Aorta (tissue), 5 donors: ENCODE measurements at regions not wholly inside any gene's neighbourhood (a gene's known extent, or its start where the extent isn't known, plus 50 kb on each side); places are given as distances from the start of the nearest gene placed in this dataset.
"Not testable (repeated sequence)": the region's sequence is repeated elsewhere in the genome, so short reads cannot be mapped to it uniquely, and the experiment has no call there.

Experiments
- ATAC-seq: fragments of 200-7000 bp; cut with Tn5 transposase; one replicate; pipeline ENCODE4 v1.9.1; 2022; ENCODE audit warnings: moderate library complexity; ENCODE audit not compliant: low FRiP score
- DNase-seq, 2 donors: peaks; one replicate each; pipeline ENCODE4 v3.0.0-alpha.2; 2020
- H3K27ac ChIP-seq, 2 donors: one replicate each; pipeline ENCODE4 v1.5.1; 2013; ENCODE audit warnings: low read length in 2 of 2, mild to moderate bottlenecking in 2 of 2, moderate library complexity in 2 of 2, control low read depth in 1 of 2, inconsistent platforms in 1 of 2, low read depth in 1 of 2
- H3K27me3 ChIP-seq, 2 donors: one replicate each; pipeline ENCODE4 v1.6.1; 2013; ENCODE audit warnings: control low read depth in 1 of 2, low read length in 1 of 2, mild to moderate bottlenecking in 1 of 2, moderate library complexity in 1 of 2; ENCODE audit not compliant: insufficient read depth in 2 of 2, control insufficient read depth in 1 of 2
- H3K36me3 ChIP-seq, 2 donors: one replicate each; pipeline ENCODE4 v1.6.1; 2013; ENCODE audit warnings: control low read depth in 1 of 2, low read length in 1 of 2, mild to moderate bottlenecking in 1 of 2; ENCODE audit not compliant: insufficient read depth in 2 of 2, control insufficient read depth in 1 of 2
- H3K4me1 ChIP-seq, 2 donors: one replicate each; pipeline ENCODE4 v1.6.1; 2013; ENCODE audit warnings: low read length in 2 of 2, control low read depth in 1 of 2, mild to moderate bottlenecking in 1 of 2, moderate library complexity in 1 of 2; ENCODE audit not compliant: insufficient read depth in 2 of 2, control insufficient read depth in 1 of 2
- H3K4me3 ChIP-seq, 2 donors: one replicate each; pipeline ENCODE4 v1.5.1; 2013; ENCODE audit warnings: low read length in 2 of 2, control low read depth in 1 of 2, mild to moderate bottlenecking in 1 of 2
- H3K9me3 ChIP-seq: one replicate; pipeline ENCODE4 v1.6.1; 2013; ENCODE audit warnings: mild to moderate bottlenecking, low read length; ENCODE audit not compliant: control insufficient read depth
- WGBS, 2 donors: extraction: QIAGEN DNeasy Blood & Tissue Kit; methylation state at CpG; one replicate each; pipeline ENCODE4 v1.1.7; 2013; 5-methylcytosine and 5-hydroxymethylcytosine counted together
- intact Hi-C, 2 donors: fragments of 100-400 bp; cut with DNase I; formaldehyde crosslinking; loops; one replicate each; pipeline versions ENCODE4 v1.14.2 to v1.15.0; 2022
- donor health status: healthy with polysubstance abuse.
- donor health status: Bipolar disorder and iron deficiency.
- donor health status: DM: no; HTN: no; CAD: no.
- donor health status: DM: no; HTN: no; CAD: no.
- donor health status: DM: yes; HTN: yes; CAD: no.

DNA sequence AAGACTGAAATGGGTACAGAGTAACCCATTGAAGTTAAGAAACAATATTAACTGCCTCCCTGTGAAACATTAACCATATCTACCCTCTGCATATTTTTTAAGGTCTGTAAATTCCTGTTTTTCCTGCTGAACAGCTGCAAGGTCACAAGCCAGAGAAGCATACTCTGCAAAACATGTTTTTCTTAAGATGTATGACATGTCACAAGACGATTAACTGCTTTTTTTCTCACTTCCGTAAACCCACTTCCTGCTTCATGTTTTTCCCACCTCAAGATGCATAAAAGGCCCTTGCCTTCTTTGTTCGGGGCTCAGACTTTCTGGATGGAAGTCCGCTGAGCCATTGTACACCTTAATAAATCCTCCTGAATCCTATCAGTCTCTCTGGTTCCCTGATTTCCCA is 504.7 kb upstream of the MIS18BP1 start:
- no peaks in the 10 kb centered on the region for H3K36me3 ChIP-seq
- no peak overlapping the region for H3K4me3 ChIP-seq
- intact Hi-C loops: no loop called here
- ATAC-seq (no peak), DNase-seq (no peak)
- WGBS, 2 donors: 57 to 60% methylated on average over 4 of the region's 4 CpGs
- no peak overlapping the region for H3K27ac ChIP-seq
- H3K4me1 ChIP-seq: no peaks in the 10 kb centered on the region
- H3K27me3 ChIP-seq: no peaks in the 10 kb centered on the region
- peaks cover 4% of the 10 kb centered on the region for H3K9me3 ChIP-seq

DNA sequence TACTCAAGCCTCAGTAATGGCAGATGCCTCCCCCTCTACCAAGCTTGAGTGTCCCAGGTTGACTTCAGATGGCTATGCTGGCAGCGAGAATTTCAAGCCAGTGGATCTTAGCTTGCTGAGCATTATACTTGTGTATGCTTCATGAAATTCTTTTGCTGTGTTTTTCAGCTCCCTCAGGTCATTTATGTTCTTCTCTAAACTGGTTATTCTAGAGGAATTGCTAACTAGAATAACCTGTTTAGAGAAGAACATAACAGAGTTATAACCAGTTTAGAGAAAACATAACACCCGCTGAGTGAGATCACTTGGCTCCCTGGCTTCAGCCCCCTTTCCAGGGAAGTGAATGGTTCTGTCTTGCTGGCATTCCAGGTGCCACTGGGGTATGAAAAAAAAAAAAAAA is 503.4 kb upstream of the MIS18BP1 start:
- H3K4me3 ChIP-seq, ATAC-seq, H3K27ac ChIP-seq, intact Hi-C loops, H3K36me3 ChIP-seq, H3K4me1 ChIP-seq, DNase-seq, H3K9me3 ChIP-seq, H3K27me3 ChIP-seq: not testable (repeated sequence)
- 87 to 91% methylated on average over 2 of the region's 2 CpGs for WGBS, 2 donors

DNA sequence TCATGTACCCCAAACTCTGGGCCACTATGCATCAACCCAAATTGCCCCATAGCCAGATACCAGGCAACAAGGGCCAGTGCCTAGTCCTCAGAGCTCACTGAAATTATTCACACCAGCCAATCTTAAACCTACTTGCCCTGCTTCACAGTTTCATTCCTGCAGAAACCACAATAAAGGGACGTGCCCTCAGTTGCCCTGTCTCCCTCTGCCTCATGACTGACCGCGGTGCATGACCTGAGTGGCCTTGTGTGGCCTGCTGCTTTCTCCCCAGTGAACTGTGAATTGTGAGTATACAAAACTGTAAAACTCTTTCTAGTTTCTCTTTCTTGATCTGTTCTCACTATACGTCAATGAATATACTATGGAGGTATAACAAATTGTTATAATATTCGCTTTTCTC is 490.9 kb upstream of the MIS18BP1 start:
- no peaks in the 10 kb centered on the region for H3K4me1 ChIP-seq
- H3K27ac ChIP-seq: no peak overlapping the region
- H3K27me3 ChIP-seq: no peaks in the 10 kb centered on the region
- WGBS, 2 donors: 64 to 69% methylated on average over 5 of the region's 5 CpGs
- H3K9me3 ChIP-seq: no peaks in the 10 kb centered on the region
- no peak for DNase-seq
- ATAC-seq: no peak
- no peak overlapping the region for H3K4me3 ChIP-seq
- no peaks in the 10 kb centered on the region for H3K36me3 ChIP-seq
- intact Hi-C loops: no loop called here

DNA sequence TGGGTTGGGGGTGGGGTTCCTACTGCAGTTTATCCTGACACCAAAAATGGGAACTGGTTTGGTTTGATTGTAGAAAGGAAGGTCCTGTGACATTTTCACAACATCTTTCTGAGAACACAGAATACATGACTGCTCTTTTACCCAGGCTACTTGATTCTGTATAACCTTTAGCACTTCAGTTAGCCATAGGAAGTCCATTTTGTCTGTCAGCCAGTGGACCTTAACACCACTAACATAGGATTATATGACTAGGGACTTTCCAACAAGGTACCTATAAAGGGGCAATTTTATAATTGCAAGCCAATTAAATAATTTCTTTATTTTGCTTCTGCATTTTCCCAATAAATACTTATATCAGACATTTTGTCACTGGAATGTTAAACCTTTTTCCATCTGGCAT is 489.2 kb upstream of the MIS18BP1 start:
- DNase-seq: no peak
- intact Hi-C loops: no loop called here
- peaks cover 1% of the 10 kb centered on the region for H3K9me3 ChIP-seq
- no peaks in the 10 kb centered on the region for H3K4me1 ChIP-seq
- no peak for ATAC-seq
- no peak overlapping the region for H3K4me3 ChIP-seq
- no peak overlapping the region for H3K27ac ChIP-seq
- no peaks in the 10 kb centered on the region for H3K36me3 ChIP-seq
- H3K27me3 ChIP-seq: no peaks in the 10 kb centered on the region

DNA sequence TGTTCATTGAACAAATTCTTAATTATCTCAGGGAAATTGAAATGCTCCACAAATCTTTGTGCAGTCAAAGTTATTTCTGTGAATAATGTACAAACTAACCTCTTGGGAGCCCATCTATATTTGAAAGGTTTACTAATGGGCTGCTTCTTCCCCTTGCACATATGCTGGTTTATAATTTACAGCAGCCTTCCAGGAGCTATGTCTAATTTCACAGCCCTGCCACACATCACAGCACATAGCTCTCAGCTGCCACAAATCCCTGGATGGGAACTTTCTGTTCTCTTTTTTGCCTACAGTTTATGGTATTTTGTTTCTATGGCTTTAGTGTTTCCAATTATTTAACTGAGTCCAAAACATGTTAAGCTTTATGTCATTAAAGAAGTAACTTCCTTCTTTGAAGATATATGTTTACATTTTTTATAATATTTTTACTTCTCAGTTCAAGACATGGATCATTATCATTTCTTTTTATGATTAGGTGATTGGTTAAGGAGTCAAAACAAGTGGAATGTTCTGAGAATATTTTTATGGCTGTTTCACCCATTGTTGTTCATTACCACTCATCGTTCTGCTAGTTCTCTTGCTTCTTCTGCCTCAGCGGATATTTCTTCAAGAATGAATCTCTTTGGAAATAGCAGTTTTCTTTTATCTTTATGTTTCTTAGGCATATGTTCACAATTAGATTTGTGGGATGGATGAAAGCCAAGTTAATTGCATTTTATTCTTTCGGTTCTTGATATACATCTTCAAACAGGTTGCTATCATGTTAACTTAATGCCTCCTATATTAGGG is 475.6 kb upstream of the MIS18BP1 start:
- H3K36me3 ChIP-seq: no peaks in the 10 kb centered on the region
- no peaks in the 10 kb centered on the region for H3K4me1 ChIP-seq
- H3K4me3 ChIP-seq: no peak overlapping the region
- 48 to 63% methylated on average over 3 of the region's 3 CpGs for WGBS, 2 donors
- H3K27me3 ChIP-seq: no peaks in the 10 kb centered on the region
- DNase-seq (no peak), ATAC-seq (no peak)
- intact Hi-C loops: no loop called here
- H3K9me3 ChIP-seq: no peaks in the 10 kb centered on the region
- H3K27ac ChIP-seq: no peak overlapping the region

DNA sequence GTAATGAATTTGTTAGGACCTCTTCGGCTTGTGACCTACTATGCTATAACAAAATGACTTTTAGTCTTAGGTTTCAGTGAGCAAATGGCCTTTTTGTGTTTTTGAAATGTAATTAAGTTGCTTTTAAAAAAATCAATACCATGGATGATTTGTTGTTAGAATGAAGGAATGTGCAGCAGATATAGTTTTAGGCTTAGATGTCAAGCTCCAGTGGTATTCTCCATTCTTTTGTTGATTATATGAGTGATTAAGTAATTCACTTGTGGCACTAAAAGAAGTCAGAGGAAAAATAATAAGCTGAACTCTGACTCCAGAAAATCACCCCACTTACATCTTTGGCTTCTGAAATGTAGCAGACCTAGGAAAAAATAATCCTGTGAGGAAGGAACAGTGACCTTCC is 474.1 kb upstream of the MIS18BP1 start:
- no peak for DNase-seq
- intact Hi-C loops: no loop called here

DNA sequence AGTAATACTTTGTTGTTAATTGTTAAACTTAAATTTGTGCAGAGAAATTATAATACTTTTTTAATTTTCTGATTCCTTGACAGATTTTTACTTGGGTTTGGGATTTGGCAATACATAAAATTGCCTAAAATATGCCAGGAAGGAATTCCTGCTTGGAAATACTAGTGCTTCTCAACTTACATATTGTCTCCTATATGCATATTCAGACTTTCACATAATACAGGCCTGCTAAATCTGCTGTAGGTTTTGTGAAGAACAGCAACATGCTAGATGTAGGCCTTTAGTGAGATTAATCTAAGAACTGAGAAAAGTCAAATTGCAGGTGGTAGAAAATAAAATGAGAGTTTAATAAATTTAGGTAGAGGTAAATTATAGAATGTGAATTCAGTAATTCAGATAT is 468.5 kb upstream of the MIS18BP1 start:
- no peaks in the 10 kb centered on the region for H3K4me1 ChIP-seq
- DNase-seq: no peak
- ATAC-seq: no peak
- no peak overlapping the region for H3K4me3 ChIP-seq
- H3K27me3 ChIP-seq: no peaks in the 10 kb centered on the region
- H3K9me3 ChIP-seq: no peaks in the 10 kb centered on the region
- intact Hi-C loops: no loop called here
- H3K36me3 ChIP-seq: no peaks in the 10 kb centered on the region
- no peak overlapping the region for H3K27ac ChIP-seq

More for the DNA sequence above, 474.1 kb upstream of the MIS18BP1 start:
- Histone ChIP-seq H3K9me3 (no peaks in the 10 kb centered on the region), H3K27me3 (no peaks in the 10 kb centered on the region), H3K36me3 (no peaks in the 10 kb centered on the region), H3K4me3 (no peak overlapping the region), H3K4me1 (no peaks in the 10 kb centered on the region), H3K27ac (no peak overlapping the region)
- no peak for ATAC-seq
- 86 to 91% methylated on average over 1 of the region's 1 CpG for WGBS, 2 donors

DNA sequence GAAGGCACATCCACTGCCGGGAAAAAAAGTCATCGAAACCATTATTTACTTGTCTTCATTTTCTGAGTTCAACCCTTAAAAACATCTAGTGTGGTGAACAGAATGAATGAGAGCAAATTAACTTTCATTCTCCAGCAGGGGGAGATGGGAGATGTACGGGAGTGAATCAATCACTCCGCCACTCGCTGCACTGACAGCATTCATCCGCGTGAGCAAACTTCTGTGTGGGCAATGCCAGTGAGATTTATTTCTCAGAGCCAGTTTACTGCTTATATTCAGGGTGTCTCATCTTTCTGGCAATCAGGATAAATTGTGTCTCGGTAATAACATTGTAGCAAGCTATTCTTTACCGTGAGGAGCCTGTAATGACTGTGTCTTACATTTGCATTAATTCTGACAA is 463.6 kb upstream of the MIS18BP1 start:
- Histone ChIP-seq H3K4me1 (no peaks in the 10 kb centered on the region), H3K36me3 (no peaks in the 10 kb centered on the region), H3K27me3 (no peaks in the 10 kb centered on the region), H3K27ac (no peak overlapping the region), H3K4me3 (no peak overlapping the region), H3K9me3 (no peaks in the 10 kb centered on the region)
- DNase-seq (no peak), ATAC-seq (no peak)
- intact Hi-C loops: no loop called here
- WGBS, 2 donors: 15 to 33% methylated on average over 9 of the region's 9 CpGs

DNA sequence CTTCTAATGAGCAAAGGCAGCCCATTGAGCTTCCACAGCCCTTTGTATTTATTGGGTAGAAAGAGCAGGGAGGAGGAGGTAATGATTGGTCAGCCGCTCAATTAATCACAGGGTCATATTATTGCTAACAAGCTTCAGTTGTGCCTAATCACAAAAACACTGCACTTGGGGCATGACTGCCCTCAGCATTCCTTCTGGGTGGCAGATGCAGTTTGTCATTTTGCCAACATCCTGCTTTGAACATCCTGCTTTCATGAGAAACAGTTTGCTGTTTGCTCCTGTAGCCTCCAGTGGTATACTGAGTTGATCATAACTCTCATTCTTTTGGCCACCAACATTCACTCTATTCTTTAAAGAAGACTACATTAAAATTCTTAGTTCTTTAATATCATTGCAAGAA is 462.9 kb upstream of the MIS18BP1 start:
- no peak overlapping the region for H3K27ac ChIP-seq
- intact Hi-C loops: no loop called here
- DNase-seq (no peak), ATAC-seq (no peak)
- H3K4me1 ChIP-seq: no peaks in the 10 kb centered on the region
- no peaks in the 10 kb centered on the region for H3K36me3 ChIP-seq
- no peaks in the 10 kb centered on the region for H3K27me3 ChIP-seq
- 93 to 98% methylated on average over 1 of the region's 1 CpG for WGBS, 2 donors
- H3K4me3 ChIP-seq: no peak overlapping the region
- no peaks in the 10 kb centered on the region for H3K9me3 ChIP-seq
